Breast epithelium (tissue), 3 donors: ENCODE measurements at regions not wholly inside any gene's neighbourhood (a gene's known extent, or its start where the extent isn't known, plus 50 kb on each side); places are given as distances from the start of the nearest gene placed in this dataset.

Experiments used
- POLR2A ChIP-seq: fragments of 450-650 bp; IDR thresholded peaks from one replicate; pipeline ENCODE4 v1.6.1; 2016; ENCODE audit warnings: antibody characterized with exemption, mild to moderate bottlenecking, moderate library complexity
- POLR2AphosphoS5 ChIP-seq, 3 donors: sonication (generic); formaldehyde crosslinking; IDR thresholded peaks; one replicate each; pipeline ENCODE4 v1.6.1; 2017; ENCODE audit warnings: antibody characterized with exemption in 3 of 3
- TF ChIP-seq, protein P1 (sequence below), 3 donors: fragments of 450-650 bp; IDR thresholded peaks; one replicate each; pipeline ENCODE4 v1.5.1; 2016 to 2017; ENCODE audit warnings: antibody characterized with exemption in 3 of 3, mild to moderate bottlenecking in 3 of 3, moderate library complexity in 3 of 3

DNA sequence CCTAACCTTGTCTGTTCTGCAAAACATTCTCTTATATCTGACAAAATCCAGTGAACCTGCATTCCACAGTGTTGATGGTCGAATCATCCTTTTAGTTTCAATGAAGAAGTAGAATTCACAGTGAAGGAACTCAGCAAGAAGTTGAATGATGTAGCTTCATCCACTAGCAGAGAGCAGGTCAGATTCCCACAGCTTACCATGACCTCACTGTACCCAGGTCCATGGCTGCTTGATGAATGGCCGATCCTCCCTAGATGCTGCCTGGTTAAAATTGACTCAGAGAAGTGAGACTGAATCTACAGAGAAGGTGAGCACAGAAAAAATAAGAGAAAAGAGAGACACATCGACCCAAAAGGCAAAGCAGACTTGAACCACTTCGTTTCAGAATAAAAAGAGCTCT, 906.0 kb upstream of the CHAC2 start:
- no peak for TF ChIP-seq POLR2AphosphoS5 (IDR thresholded peaks at IDR 0.05)
- TF ChIP-seq, protein P1, sequence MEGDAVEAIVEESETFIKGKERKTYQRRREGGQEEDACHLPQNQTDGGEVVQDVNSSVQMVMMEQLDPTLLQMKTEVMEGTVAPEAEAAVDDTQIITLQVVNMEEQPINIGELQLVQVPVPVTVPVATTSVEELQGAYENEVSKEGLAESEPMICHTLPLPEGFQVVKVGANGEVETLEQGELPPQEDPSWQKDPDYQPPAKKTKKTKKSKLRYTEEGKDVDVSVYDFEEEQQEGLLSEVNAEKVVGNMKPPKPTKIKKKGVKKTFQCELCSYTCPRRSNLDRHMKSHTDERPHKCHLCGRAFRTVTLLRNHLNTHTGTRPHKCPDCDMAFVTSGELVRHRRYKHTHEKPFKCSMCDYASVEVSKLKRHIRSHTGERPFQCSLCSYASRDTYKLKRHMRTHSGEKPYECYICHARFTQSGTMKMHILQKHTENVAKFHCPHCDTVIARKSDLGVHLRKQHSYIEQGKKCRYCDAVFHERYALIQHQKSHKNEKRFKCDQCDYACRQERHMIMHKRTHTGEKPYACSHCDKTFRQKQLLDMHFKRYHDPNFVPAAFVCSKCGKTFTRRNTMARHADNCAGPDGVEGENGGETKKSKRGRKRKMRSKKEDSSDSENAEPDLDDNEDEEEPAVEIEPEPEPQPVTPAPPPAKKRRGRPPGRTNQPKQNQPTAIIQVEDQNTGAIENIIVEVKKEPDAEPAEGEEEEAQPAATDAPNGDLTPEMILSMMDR (IDR thresholded peaks at IDR 0.05), result no peak
- TF ChIP-seq POLR2A, result no peak
